ENCODE measurements at regions not wholly inside any gene's neighbourhood (a gene's known extent, or its start where the extent isn't known, plus 50 kb on each side); places are given as distances from the start of the nearest gene placed in this dataset.
"Not testable (repeated sequence)": the region's sequence is repeated elsewhere in the genome, so short reads cannot be mapped to it uniquely, and the experiment has no call there.

- DNase-seq (ENCODE audit: low read depth, low spot score) = no peak
- H3K27ac ChIP-seq = no peak overlapping the region
- no peak overlapping the region for H3K9ac ChIP-seq (ENCODE audit: insufficient read length)
- no peak for TF ChIP-seq POLR2AphosphoS5 (IDR thresholded peaks at IDR 0.05; ENCODE audit: borderline replicate concordance, low read depth, low read length)
- TF ChIP-seq FOXP2 (optimal IDR thresholded peaks at IDR 0.05; ENCODE audit: control extremely low read depth, extremely low read length, insufficient read depth) = no peak
- TF ChIP-seq EZH2 (IDR thresholded peaks at IDR 0.05) = no peak
- H3K9me3 ChIP-seq (ENCODE audit: low read depth, low read length) = no peaks in the 10 kb centered on the region
- H3K36me3 ChIP-seq (ENCODE audit: insufficient read depth, low read length) = no peaks in the 10 kb centered on the region
- H3K4me3 ChIP-seq = no peak overlapping the region
These were observed 200.2 kb upstream of the SEMA3E start for GRCh38 chr7:83849131-83849530.

GRCh38 chr7:83842894-83843293 lies 194.0 kb upstream of the SEMA3E start:
- H3K9ac ChIP-seq (ENCODE audit: insufficient read length) = no peak overlapping the region
- no peak overlapping the region for H3K27ac ChIP-seq
- H3K4me3 ChIP-seq = no peak overlapping the region
- DNase-seq (ENCODE audit: low read depth, low spot score) = no peak
- H3K9me3 ChIP-seq (ENCODE audit: low read depth, low read length) = no peaks in the 10 kb centered on the region
- no peak for TF ChIP-seq POLR2AphosphoS5 (IDR thresholded peaks at IDR 0.05; ENCODE audit: borderline replicate concordance, low read depth, low read length)
- TF ChIP-seq FOXP2 (optimal IDR thresholded peaks at IDR 0.05; ENCODE audit: control extremely low read depth, extremely low read length, insufficient read depth) = no peak
- TF ChIP-seq EZH2 (IDR thresholded peaks at IDR 0.05) = no peak
- no peaks in the 10 kb centered on the region for H3K36me3 ChIP-seq (ENCODE audit: insufficient read depth, low read length)

GRCh38 chr7:83837683-83838082 lies 188.7 kb upstream of the SEMA3E start:
- TF ChIP-seq EZH2 (IDR thresholded peaks at IDR 0.05) (no peak), POLR2AphosphoS5 (IDR thresholded peaks at IDR 0.05; ENCODE audit: borderline replicate concordance, low read depth, low read length) (no peak), FOXP2 (optimal IDR thresholded peaks at IDR 0.05; ENCODE audit: control extremely low read depth, extremely low read length, insufficient read depth) (no peak)
- H3K4me3 ChIP-seq = no peak overlapping the region
- H3K36me3 ChIP-seq (ENCODE audit: insufficient read depth, low read length) = no peaks in the 10 kb centered on the region
- no peak overlapping the region for H3K9ac ChIP-seq (ENCODE audit: insufficient read length)
- no peak overlapping the region for H3K27ac ChIP-seq
- no peaks in the 10 kb centered on the region for H3K9me3 ChIP-seq (ENCODE audit: low read depth, low read length)
- no peak for DNase-seq (ENCODE audit: low read depth, low spot score)

GRCh38 chr7:83836028-83836427 lies 187.1 kb upstream of the SEMA3E start:
- Histone ChIP-seq H3K36me3 (ENCODE audit: insufficient read depth, low read length) (no peaks in the 10 kb centered on the region), H3K4me3 (no peak overlapping the region), H3K9ac (ENCODE audit: insufficient read length) (no peak overlapping the region), H3K27ac (no peak overlapping the region), H3K9me3 (ENCODE audit: low read depth, low read length) (no peaks in the 10 kb centered on the region)
- no peak for DNase-seq (ENCODE audit: low read depth, low spot score)
- no peak for TF ChIP-seq POLR2AphosphoS5 (IDR thresholded peaks at IDR 0.05; ENCODE audit: borderline replicate concordance, low read depth, low read length)
- TF ChIP-seq EZH2 (IDR thresholded peaks at IDR 0.05) = no peak
- TF ChIP-seq FOXP2 (optimal IDR thresholded peaks at IDR 0.05; ENCODE audit: control extremely low read depth, extremely low read length, insufficient read depth) = no peak

GRCh38 chr7:83835424-83835823 lies 186.5 kb upstream of the SEMA3E start:
- Histone ChIP-seq H3K9me3 (ENCODE audit: low read depth, low read length) (no peaks in the 10 kb centered on the region), H3K27ac (no peak overlapping the region), H3K9ac (ENCODE audit: insufficient read length) (no peak overlapping the region), H3K36me3 (ENCODE audit: insufficient read depth, low read length) (no peaks in the 10 kb centered on the region), H3K4me3 (no peak overlapping the region)
- TF ChIP-seq EZH2 (IDR thresholded peaks at IDR 0.05) = no peak
- TF ChIP-seq FOXP2 (optimal IDR thresholded peaks at IDR 0.05; ENCODE audit: control extremely low read depth, extremely low read length, insufficient read depth) = no peak
- TF ChIP-seq POLR2AphosphoS5 (IDR thresholded peaks at IDR 0.05; ENCODE audit: borderline replicate concordance, low read depth, low read length) = no peak
- no peak for DNase-seq (ENCODE audit: low read depth, low spot score)

GRCh38 chr7:83833721-83834120 lies 184.8 kb upstream of the SEMA3E start:
- H3K4me3 ChIP-seq; H3K36me3 ChIP-seq (ENCODE audit: insufficient read depth, low read length); H3K27ac ChIP-seq; H3K9ac ChIP-seq (ENCODE audit: insufficient read length); H3K9me3 ChIP-seq (ENCODE audit: low read depth, low read length); DNase-seq (ENCODE audit: low read depth, low spot score): not testable (repeated sequence)

- DNase-seq (ENCODE audit: low read depth, low spot score) = no peak
- Histone ChIP-seq H3K4me3 (no peak overlapping the region), H3K9me3 (ENCODE audit: low read depth, low read length) (no peaks in the 10 kb centered on the region), H3K9ac (ENCODE audit: insufficient read length) (no peak overlapping the region), H3K36me3 (ENCODE audit: insufficient read depth, low read length) (no peaks in the 10 kb centered on the region), H3K27ac (no peak overlapping the region)
- TF ChIP-seq POLR2AphosphoS5 (IDR thresholded peaks at IDR 0.05; ENCODE audit: borderline replicate concordance, low read depth, low read length) (no peak), FOXP2 (optimal IDR thresholded peaks at IDR 0.05; ENCODE audit: control extremely low read depth, extremely low read length, insufficient read depth) (no peak), EZH2 (IDR thresholded peaks at IDR 0.05) (no peak)
These were observed 183.1 kb upstream of the SEMA3E start for GRCh38 chr7:83832009-83832408.

GRCh38 chr7:83827036-83827435 lies 178.1 kb upstream of the SEMA3E start:
- no peak for DNase-seq (ENCODE audit: low read depth, low spot score)
- Histone ChIP-seq H3K4me3 (no peak overlapping the region), H3K9me3 (ENCODE audit: low read depth, low read length) (no peaks in the 10 kb centered on the region), H3K9ac (ENCODE audit: insufficient read length) (no peak overlapping the region), H3K27ac (no peak overlapping the region), H3K36me3 (ENCODE audit: insufficient read depth, low read length) (no peaks in the 10 kb centered on the region)
- no peak for TF ChIP-seq FOXP2 (optimal IDR thresholded peaks at IDR 0.05; ENCODE audit: control extremely low read depth, extremely low read length, insufficient read depth)
- no peak for TF ChIP-seq POLR2AphosphoS5 (IDR thresholded peaks at IDR 0.05; ENCODE audit: borderline replicate concordance, low read depth, low read length)
- no peak for TF ChIP-seq EZH2 (IDR thresholded peaks at IDR 0.05)

- no peak overlapping the region for H3K9ac ChIP-seq (ENCODE audit: insufficient read length)
- TF ChIP-seq POLR2AphosphoS5 (IDR thresholded peaks at IDR 0.05; ENCODE audit: borderline replicate concordance, low read depth, low read length) (no peak), EZH2 (IDR thresholded peaks at IDR 0.05) (no peak), FOXP2 (optimal IDR thresholded peaks at IDR 0.05; ENCODE audit: control extremely low read depth, extremely low read length, insufficient read depth) (no peak)
- H3K27ac ChIP-seq = no peak overlapping the region
- DNase-seq (ENCODE audit: low read depth, low spot score) = no peak
- no peak overlapping the region for H3K4me3 ChIP-seq
- no peaks in the 10 kb centered on the region for H3K36me3 ChIP-seq (ENCODE audit: insufficient read depth, low read length)
- H3K9me3 ChIP-seq (ENCODE audit: low read depth, low read length) = no peaks in the 10 kb centered on the region
These were observed 175.3 kb upstream of the SEMA3E start for GRCh38 chr7:83824214-83824613.
